Panc1 (cell line): ENCODE measurements at regions not wholly inside any gene's neighbourhood (a gene's known extent, or its start where the extent isn't known, plus 50 kb on each side); places are given as distances from the start of the nearest gene placed in this dataset.

Source experiments
- ATAC-seq: fragments of 200-7000 bp; cut with Tn5 transposase; 2 replicates; pipeline ENCODE4 v1.9.1; 2020; ENCODE audit warnings: mild to moderate bottlenecking, moderate library complexity
- BruUV-seq: library from RNA; stranded (reverse); fragments of 400-500 nt; replicated peaks from 2 replicates; lab custom pipeline; 2021; lab: Mats Ljungman, UMichigan
- CTCF ChIA-PET: fragments of 300-600 bp; sonication (Branson Sonifier 250); formaldehyde crosslinking; loops from one replicate; lab custom pipeline; 2022; ENCODE audit warnings: antibody characterized with exemption; lab: Charles Lee
- POLR2A ChIA-PET: fragments of 300-600 bp; sonication (Branson Sonifier 250); formaldehyde crosslinking; loops from one replicate; lab custom pipeline; 2022; ENCODE audit warnings: antibody characterized with exemption; lab: Charles Lee
- DNase-seq: peaks from one replicate; pipeline ENCODE4 v3.0.0-alpha.2; 2010; ENCODE audit warnings: low read depth, low spot score
- H3K27ac ChIP-seq: 2 replicates; pipeline ENCODE4 v1.5.1; 2011; ENCODE audit warnings: mild to moderate bottlenecking, low read length, inconsistent platforms
- H3K27me3 ChIP-seq: fragments of 200-500 bp; sonication (Bioruptor generic); 2 replicates; pipeline ENCODE4 v1.6.0; 2014; ENCODE audit warnings: low read length, inconsistent platforms; ENCODE audit not compliant: control insufficient read depth, insufficient read depth
- H3K36me3 ChIP-seq: fragments of 200-500 bp; sonication (Bioruptor generic); 2 replicates; pipeline ENCODE4 v1.5.1; 2014; ENCODE audit warnings: inconsistent platforms, mild to moderate bottlenecking, low read length, moderate library complexity; ENCODE audit not compliant: control insufficient read depth, insufficient read depth
- H3K4me1 ChIP-seq: 2 replicates; pipeline ENCODE4 v1.5.1; 2011; ENCODE audit warnings: inconsistent platforms, mild to moderate bottlenecking, low read length, moderate library complexity; ENCODE audit not compliant: control insufficient read depth, insufficient read depth
- H3K4me3 ChIP-seq, 2 experiments: 2 replicates each; pipeline ENCODE4 v1.5.1; 2011 to 2012; ENCODE audit warnings: low read depth in 2 of 2, low read length in 2 of 2, mild to moderate bottlenecking in 2 of 2, inconsistent platforms in 1 of 2, moderate library complexity in 1 of 2
- H3K9me3 ChIP-seq: fragments of 200-500 bp; sonication (Bioruptor generic); 2 replicates; pipeline ENCODE4 v1.5.1; 2014; ENCODE audit warnings: low read depth, mild to moderate bottlenecking, inconsistent platforms, low read length, moderate library complexity; ENCODE audit not compliant: control insufficient read depth, insufficient read depth
- CTCF ChIP-seq: fragments of 450-650 bp; IDR thresholded peaks from 2 replicates; pipeline ENCODE4 v1.5.1; 2017; ENCODE audit warnings: mild to moderate bottlenecking
- POLR2AphosphoS5 ChIP-seq: IDR thresholded peaks from 2 replicates; pipeline ENCODE4 v1.6.1; 2012; ENCODE audit warnings: mild to moderate bottlenecking, low read depth, low read length, moderate library complexity
- SIN3A ChIP-seq: IDR thresholded peaks from 2 replicates; pipeline ENCODE4 v1.6.1; 2012; ENCODE audit warnings: low read depth, mild to moderate bottlenecking, low read length, moderate library complexity, borderline replicate concordance; ENCODE audit not compliant: insufficient read depth
- TCF7L2 ChIP-seq: IDR thresholded peaks from 2 replicates; pipeline ENCODE4 v1.6.1; 2011; ENCODE audit warnings: mild to moderate bottlenecking, low read depth, low read length, inconsistent platforms
- in situ Hi-C: cut with HindIII; loops from 2 replicates; pipeline ENCODE4 v1.10.0; 2016; ENCODE audit warnings: low sequenced_read_pairs, low pct_unique_long_range_greater_than_20kb
- intact Hi-C: fragments of 100-400 bp; cut with micrococcal nuclease; formaldehyde crosslinking; loops from one replicate; pipeline ENCODE4 v1.10.0; 2022; ENCODE audit not compliant: unreplicated experiment
- TF ChIP-seq, protein P1 (sequence below), 2 experiments: IDR thresholded peaks; 2 replicates each; pipeline ENCODE4 v1.6.1; 2011 to 2012; ENCODE audit warnings: low read depth in 2 of 2, control low read depth in 1 of 2, low read length in 1 of 2, mild to moderate bottlenecking in 1 of 2, moderate library complexity in 1 of 2; ENCODE audit not compliant: insufficient read depth in 1 of 2

- H3K4me1 ChIP-seq = no peaks in the 10 kb centered on the region
- no TSS peak for BruUV-seq
- POLR2A ChIA-PET = no interaction called here
- ATAC-seq = no peak
- no peak overlapping the region for H3K27ac ChIP-seq
- no peaks in the 10 kb centered on the region for H3K27me3 ChIP-seq
- intact Hi-C loops (no loop called here), in situ Hi-C loops (no loop called here)
- H3K9me3 ChIP-seq = peaks cover 8% of the 10 kb centered on the region; the same call in 1 of the 2 replicates
- no peak for DNase-seq
- no peaks in the 10 kb centered on the region for H3K36me3 ChIP-seq
- no peak for TF ChIP-seq TCF7L2
- TF ChIP-seq CTCF = no peak
- TF ChIP-seq, protein P1, sequence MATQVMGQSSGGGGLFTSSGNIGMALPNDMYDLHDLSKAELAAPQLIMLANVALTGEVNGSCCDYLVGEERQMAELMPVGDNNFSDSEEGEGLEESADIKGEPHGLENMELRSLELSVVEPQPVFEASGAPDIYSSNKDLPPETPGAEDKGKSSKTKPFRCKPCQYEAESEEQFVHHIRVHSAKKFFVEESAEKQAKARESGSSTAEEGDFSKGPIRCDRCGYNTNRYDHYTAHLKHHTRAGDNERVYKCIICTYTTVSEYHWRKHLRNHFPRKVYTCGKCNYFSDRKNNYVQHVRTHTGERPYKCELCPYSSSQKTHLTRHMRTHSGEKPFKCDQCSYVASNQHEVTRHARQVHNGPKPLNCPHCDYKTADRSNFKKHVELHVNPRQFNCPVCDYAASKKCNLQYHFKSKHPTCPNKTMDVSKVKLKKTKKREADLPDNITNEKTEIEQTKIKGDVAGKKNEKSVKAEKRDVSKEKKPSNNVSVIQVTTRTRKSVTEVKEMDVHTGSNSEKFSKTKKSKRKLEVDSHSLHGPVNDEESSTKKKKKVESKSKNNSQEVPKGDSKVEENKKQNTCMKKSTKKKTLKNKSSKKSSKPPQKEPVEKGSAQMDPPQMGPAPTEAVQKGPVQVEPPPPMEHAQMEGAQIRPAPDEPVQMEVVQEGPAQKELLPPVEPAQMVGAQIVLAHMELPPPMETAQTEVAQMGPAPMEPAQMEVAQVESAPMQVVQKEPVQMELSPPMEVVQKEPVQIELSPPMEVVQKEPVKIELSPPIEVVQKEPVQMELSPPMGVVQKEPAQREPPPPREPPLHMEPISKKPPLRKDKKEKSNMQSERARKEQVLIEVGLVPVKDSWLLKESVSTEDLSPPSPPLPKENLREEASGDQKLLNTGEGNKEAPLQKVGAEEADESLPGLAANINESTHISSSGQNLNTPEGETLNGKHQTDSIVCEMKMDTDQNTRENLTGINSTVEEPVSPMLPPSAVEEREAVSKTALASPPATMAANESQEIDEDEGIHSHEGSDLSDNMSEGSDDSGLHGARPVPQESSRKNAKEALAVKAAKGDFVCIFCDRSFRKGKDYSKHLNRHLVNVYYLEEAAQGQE (IDR thresholded peaks at IDR 0.05; ENCODE audit: insufficient read depth in 1 of 2, low read depth in 2 of 2, low read length in 1 of 2) = no peak
- TF ChIP-seq POLR2AphosphoS5 = no peak
- TF ChIP-seq SIN3A = no peak
- CTCF ChIA-PET = no interaction called here
- H3K4me3 ChIP-seq = no peak overlapping the region
These were observed 1509.1 kb downstream of the REEP3 start for GRCh38 chr10:65030263-65030662.

DNA sequence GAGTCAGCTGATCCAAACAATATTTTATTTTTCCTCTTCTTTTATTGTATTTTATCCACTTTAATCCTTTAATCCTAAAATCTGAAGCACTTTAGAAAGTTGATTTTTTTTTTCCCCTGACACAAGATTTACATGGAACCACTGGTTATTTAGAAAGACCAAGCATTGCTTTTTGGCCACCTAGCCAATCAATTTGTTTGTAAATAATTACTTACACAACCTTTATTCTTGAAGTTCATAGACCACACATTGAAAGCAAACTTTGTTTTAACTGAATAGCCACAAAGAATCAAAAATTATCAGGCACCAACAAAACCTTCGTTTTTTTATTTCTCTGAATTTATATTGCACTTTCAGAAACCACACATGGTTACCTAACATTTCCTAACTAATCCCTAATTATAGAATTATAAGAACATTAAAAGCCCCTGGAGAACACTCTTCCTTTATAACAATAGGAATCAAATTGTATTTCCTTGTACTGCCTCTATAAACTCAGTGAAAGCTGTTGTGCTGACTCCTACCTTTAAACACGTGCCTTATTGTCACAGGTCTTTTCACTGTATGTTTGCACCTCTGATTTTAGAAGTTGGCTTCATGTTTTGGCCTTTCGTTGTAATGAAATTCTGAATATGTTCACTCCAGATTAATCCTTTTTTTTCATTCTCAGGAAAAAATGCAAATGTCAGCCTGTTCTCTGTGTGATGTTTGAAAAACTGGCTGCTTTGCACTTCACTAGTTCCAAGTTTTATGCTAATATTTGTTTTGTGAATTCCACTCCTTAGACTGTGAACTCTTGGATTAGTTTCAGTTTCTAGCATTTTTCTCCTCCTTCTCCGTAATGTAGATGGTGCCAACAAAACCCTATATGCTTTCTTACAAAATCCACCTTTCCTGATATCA is 1511.9 kb downstream of the REEP3 start:
- CTCF ChIA-PET = no interaction called here

More for the DNA sequence above, 1511.9 kb downstream of the REEP3 start:
- H3K27me3 ChIP-seq = no peaks in the 10 kb centered on the region
- no peaks in the 10 kb centered on the region for H3K4me1 ChIP-seq
- no TSS peak for BruUV-seq
- DNase-seq = no peak
- TF ChIP-seq SIN3A = no peak
- TF ChIP-seq TCF7L2 = no peak
- no peak for TF ChIP-seq CTCF
- no peak for TF ChIP-seq POLR2AphosphoS5
- TF ChIP-seq, protein P1 (IDR thresholded peaks at IDR 0.05; ENCODE audit: insufficient read depth in 1 of 2, low read depth in 2 of 2, low read length in 1 of 2) = no peak
- peaks cover 8% of the 10 kb centered on the region; the same call in 1 of the 2 replicates for H3K9me3 ChIP-seq
- POLR2A ChIA-PET = no interaction called here
- in situ Hi-C loops (no loop called here), intact Hi-C loops (no loop called here)
- ATAC-seq = no peak
- no peak overlapping the region for H3K27ac ChIP-seq
- no peak overlapping the region for H3K4me3 ChIP-seq
- no peaks in the 10 kb centered on the region for H3K36me3 ChIP-seq
